HG03196 (cell line): ENCODE measurements at regions not wholly inside any gene's neighbourhood (a gene's known extent, or its start where the extent isn't known, plus 50 kb on each side); places are given as distances from the start of the nearest gene placed in this dataset.

Experiments
- ATAC-seq: cut with Tn5 transposase; IDR thresholded peaks from one replicate; pipeline ENCODE4 v1.9.1; 2021; ENCODE audit not compliant: unreplicated experiment

- no peak for ATAC-seq
These were observed 141.5 kb downstream of the RPIA start for GRCh38 chr2:88832992-88833389.

DNA sequence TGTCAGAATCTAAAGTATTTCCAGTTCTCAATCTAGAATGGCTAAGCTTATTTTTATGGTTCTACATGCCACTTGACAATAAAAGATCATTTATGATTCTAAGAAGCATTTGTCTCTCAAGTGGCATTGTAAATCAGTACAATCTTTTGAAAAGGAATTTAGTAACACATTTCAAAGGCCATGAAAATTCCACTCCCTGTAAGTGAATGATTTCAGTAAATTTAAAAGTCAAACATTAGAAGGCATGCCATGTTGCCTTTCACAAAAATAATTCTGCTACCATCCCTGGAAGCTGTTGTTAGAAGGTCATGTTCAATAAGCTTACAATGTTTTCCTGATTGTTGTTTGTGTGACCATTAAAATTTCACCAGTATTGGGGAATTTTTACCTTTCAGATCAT, 142.9 kb downstream of the RPIA start:
- no peak for ATAC-seq

GRCh38 chr2:88834866-88835265, 143.4 kb downstream of the RPIA start:
- ATAC-seq = no peak

DNA sequence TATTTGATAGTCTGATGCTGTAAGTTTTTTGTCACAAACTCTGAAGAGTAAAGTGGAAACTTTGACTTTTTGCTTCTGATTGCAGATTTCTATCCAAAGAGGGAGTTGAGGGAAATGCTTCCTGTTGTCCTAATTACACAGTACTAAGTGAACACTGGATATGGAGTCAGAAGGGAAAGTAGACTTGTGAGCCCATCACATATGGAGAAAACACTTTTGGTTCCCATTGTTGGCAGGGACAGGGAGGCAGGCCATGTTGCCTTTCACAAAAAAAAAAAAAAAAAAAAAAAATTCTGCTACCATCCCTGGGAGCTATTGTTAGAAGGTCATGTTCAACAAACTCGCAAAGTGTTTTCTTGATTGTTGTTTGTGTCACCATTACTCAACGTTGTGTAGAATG, 144.3 kb downstream of the RPIA start:
- no peak for ATAC-seq

DNA sequence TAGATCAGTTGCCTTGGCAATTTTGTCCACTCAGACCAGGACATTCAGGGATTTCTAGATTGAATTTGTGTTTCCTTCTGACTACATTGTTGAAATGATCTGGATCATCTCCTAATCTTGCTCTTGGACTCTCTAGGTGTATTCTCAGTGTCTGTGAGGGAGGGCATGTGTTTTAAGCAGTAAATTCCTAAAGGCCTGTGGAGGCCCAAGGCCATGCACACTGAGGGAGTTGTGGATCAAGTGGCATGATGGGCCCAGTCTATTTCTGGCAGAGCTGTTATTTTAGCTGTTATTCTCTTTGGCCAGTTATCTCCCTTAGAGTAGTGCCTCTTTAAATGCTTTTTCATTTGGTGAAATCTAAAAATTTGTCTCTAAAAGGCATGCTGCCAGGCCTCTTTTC, 144.9 kb downstream of the RPIA start:
- no peak for ATAC-seq

GRCh38 chr2:88837511-88838160, 146.2 kb downstream of the RPIA start:
- ATAC-seq = no peak

GRCh38 chr2:88838165-88838635, 146.7 kb downstream of the RPIA start:
- ATAC-seq = peak; percentile 78

GRCh38 chr2:88841224-88841929, 149.9 kb downstream of the RPIA start:
- no peak for ATAC-seq

DNA sequence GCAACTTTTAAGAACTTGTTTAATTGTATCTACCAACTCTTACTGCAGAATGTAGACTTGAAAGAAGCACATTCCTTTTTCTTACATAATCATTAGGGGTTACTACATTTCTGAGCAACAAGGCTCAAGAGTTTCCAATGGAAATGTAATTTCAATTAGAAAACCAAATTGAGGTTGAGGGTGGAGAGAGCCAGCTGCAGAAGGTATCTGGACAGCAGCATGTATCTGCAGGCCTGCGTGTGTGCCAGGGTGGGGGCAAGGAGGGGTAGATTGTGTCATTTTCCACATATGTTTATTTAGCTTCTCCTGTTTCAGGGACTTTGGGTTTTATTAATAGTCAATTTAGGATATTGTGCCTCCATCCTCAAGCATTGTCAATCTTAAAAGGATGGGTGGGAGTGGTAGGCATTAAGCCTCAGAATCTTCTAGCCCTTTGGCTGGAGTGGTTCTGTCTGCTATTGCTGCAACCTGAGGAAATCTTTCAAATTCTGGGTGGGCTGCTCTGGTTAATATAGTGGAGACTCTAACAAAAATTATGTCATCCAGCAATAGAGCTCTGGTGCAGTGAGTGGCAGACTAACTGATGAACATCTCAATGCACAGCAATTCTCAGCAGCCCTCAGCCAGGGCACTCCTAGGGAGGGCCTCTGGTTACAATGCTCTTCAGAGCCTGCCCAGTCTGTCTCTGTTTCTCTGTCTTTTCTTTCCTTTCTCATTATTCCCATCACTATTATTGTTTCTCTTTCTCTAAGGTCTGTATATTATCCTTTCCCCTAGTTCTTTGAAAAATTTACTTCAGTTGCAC, 151.4 kb downstream of the RPIA start:
- ATAC-seq = no peak

- ATAC-seq = no peak
These were observed 152.2 kb downstream of the RPIA start for GRCh38 chr2:88843651-88844050.

DNA sequence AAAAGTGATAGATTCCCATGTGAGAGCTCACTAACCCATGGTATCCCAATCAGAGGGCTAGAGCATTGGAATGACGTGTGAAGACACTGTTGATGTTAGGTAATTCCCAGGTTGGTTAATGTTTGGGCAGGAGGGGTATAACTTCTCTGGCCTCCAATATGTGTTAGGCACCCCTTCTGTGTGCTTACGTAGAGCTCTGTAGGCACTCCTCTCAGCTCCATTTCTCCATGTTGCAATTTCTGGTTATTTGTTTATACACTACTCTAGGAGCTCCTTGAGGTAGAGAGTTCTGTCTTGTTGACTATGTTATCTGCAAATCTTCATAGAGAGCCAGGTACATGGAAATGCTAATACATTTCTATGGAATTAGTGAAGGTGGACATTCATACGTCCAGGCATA, 153.5 kb downstream of the RPIA start:
- no peak for ATAC-seq

GRCh38 chr2:88845772-88846661, 154.5 kb downstream of the RPIA start:
- peak; percentile 80 for ATAC-seq

GRCh38 chr2:88852753-88853402, 161.4 kb downstream of the RPIA start:
- no peak for ATAC-seq

DNA sequence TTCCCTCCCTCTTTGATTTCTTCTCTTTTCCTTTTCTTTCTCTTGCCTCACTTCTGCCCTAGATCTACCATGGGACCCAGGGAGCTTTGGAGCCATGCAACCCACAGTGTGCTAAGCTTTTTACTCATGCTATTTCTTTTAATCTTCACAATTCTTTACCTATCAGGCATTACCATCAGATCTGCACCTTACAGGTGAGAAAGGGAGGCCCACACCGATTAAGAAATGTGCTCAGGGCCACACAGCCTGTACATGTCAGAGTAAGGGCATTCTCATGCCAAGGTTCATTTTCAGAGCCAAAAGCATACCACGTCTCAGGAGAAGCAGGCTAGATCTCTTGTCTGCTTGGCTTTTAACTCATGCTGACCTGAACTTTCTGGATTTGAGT, 161.9 kb downstream of the RPIA start:
- ATAC-seq = no peak

DNA sequence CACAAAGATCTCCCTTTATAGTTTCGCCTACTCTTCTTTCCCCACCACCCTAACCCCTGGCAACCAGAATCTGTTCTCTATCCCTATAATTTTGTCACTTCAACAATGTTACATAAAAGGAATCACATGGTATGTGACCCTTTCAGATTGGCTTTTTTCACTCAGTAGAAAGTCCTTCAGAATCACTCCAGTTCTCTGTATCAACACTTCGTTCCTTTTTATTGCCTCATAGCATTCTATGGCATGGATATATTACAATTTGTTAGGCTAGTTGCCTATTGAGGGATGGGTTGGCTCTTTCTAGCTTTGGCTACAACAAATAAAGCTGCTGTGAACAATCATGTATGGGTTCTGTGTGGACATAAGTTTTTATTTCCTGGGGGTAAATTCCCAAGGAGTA, 163.1 kb downstream of the RPIA start:
- no peak for ATAC-seq

GRCh38 chr2:88855620-88856408, 164.3 kb downstream of the RPIA start:
- peak; percentile 42 for ATAC-seq

- ATAC-seq = no peak
These were observed 165.1 kb downstream of the RPIA start for GRCh38 chr2:88856409-88857135.

DNA sequence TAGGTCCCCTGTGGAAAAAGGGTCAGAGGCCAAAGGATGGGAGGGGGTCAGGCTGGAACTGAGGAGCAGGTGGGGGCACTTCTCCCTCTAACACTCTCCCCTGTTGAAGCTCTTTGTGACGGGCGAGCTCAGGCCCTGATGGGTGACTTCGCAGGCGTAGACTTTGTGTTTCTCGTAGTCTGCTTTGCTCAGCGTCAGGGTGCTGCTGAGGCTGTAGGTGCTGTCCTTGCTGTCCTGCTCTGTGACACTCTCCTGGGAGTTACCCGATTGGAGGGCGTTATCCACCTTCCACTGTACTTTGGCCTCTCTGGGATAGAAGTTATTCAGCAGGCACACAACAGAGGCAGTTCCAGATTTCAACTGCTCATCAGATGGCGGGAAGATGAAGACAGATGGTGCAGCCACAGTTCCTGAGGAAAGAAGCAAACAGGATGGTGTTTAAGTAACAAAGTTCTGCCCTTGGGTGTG, 165.8 kb downstream of the RPIA start:
- ATAC-seq = no peak

GRCh38 chr2:88857951-88858411, 166.5 kb downstream of the RPIA start:
- ATAC-seq = peak; percentile 41
